ENCODE measurements at regions not wholly inside any gene's neighbourhood (a gene's known extent, or its start where the extent isn't known, plus 50 kb on each side); places are given as distances from the start of the nearest gene placed in this dataset.

GRCh38 chr6:241336-241865 lies 50.9 kb upstream of the DUSP22 start:
- Histone ChIP-seq H3K4me3 (IDR thresholded peaks at IDR 0.05; ENCODE audit: insufficient read depth, low read depth, low read length) (no peak overlapping the region), H3K4me1 (ENCODE audit: low read depth, poor library complexity, severe bottlenecking) (peaks cover 8% of the 10 kb centered on the region), H3K4me2 (no peak overlapping the region), H3K36me3 (ENCODE audit: insufficient read depth) (no peaks in the 10 kb centered on the region), H3K27ac (no peak overlapping the region), H3K27me3 (ENCODE audit: insufficient read depth, low read depth) (no peaks in the 10 kb centered on the region), H4K20me1 (ENCODE audit: insufficient read depth) (no peaks in the 10 kb centered on the region), H3K79me2 (ENCODE audit: insufficient read depth, low read depth) (no peaks in the 10 kb centered on the region), H2AFZ (ENCODE audit: low read depth) (no peak overlapping the region), H3K9ac (no peak overlapping the region)
- no peak for TF ChIP-seq CTCF (conservative IDR thresholded peaks at IDR 0.05; ENCODE audit: low read depth, low read length)
